NCI-H1694 (cell line): ENCODE measurements at regions not wholly inside any gene's neighbourhood (a gene's known extent, or its start where the extent isn't known, plus 50 kb on each side); places are given as distances from the start of the nearest gene placed in this dataset.

Experiments
- DNase-seq: peaks from one replicate; lab custom pipeline; 2025; lab: John Stamatoyannopoulos, UW

DNA sequence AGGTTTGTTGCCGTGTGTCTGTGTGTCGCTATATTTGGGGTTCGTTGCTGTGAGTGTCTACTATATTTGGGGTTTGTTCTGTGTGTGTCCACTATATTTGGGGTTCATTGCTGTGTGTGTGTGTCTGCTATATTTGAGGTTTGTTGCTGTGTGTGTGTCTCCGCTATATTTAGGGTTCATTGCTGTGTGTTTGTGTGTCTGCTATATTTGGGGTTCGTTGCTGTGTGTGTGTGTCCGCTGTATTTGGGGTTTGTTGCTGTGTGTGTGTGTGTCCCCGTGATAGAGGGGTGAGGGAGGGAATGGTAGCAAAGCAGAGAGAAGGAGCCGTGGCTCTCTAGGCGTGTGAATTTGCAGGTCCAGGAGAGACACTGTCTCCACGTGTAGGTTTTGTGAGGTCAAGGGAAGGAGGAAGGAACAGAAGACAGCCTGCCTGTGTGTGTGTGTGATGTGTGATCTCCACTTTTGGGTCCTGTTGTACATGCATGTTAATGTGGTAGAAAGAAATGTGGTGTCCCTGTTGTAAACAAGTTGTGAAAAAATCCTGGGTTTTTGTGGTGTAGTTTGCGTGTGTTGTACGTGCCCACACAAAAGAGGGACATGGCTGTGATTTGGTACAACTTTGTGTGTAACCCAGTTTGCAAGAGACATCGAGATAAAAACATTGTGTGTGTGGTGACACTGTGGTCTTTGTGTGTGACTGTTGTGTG is 56.3 kb upstream of the ECE1 start:
- DNase-seq, result no peak

DNA sequence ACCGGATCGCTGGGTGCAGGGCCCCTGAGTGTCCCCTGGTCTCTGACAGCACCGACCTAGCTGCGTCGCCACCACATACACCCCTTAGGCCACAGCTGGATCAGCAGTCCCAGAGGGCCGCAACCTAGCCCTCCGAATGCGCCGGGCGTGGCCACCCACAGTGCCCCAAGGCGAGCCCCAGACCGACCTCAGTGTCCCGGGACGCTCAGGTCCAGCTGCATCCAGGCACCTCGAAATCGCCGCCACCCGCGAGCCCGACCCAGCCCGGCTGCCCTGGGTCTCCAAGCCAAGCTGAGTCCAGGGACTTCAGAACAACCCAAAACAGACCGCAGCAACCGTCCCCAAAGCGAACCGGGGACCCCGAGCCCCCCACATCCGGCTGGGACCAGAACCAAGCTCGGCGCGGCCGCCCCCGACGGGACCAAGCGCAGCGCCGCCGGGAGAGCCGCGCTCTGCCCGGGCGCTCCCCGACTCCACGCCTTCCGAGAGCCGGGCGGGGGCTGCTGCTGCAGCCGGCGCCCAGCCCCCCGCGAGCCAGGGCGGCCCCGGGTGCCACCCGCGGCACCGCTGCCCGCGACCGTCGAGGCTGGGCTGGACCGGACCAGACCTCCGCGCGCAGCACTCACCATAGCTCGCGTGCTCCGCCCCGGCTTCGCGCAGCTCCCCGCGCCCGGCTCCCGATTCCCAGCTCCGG is 54.6 kb upstream of the ECE1 start:
- DNase-seq, result no peak

DNA sequence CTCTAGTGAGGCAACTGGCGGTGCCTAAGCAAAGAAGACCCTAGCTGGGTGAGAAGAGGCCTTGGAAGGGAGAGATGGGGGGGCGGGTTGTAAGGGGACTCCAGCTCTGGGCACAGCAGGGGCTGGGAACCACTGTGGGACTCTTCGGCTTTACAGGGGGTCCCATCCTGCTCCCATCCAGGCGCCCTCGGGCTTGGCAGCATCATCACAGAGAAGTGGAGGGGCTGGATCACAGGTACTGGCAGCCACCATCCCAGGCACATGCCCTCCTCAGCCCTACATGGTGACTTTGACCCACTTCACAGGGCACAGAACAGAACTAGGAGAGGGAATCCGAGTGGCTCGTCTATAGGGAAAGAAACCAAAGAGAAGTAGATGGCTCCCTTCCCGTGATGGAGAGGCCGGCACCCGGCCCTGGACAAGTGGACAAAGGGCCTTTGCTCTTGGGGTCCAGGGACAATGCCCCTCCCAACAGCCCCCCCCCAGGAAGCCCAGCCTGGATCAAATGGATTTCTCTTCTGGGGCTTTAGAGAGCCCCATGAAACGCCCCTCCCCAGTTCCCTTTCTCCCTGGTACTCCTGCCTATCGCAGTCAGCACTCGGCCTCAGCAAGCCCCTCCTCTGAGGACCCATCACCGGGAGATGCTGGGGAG is 54.0 kb upstream of the ECE1 start:
- DNase-seq, result no peak

DNA sequence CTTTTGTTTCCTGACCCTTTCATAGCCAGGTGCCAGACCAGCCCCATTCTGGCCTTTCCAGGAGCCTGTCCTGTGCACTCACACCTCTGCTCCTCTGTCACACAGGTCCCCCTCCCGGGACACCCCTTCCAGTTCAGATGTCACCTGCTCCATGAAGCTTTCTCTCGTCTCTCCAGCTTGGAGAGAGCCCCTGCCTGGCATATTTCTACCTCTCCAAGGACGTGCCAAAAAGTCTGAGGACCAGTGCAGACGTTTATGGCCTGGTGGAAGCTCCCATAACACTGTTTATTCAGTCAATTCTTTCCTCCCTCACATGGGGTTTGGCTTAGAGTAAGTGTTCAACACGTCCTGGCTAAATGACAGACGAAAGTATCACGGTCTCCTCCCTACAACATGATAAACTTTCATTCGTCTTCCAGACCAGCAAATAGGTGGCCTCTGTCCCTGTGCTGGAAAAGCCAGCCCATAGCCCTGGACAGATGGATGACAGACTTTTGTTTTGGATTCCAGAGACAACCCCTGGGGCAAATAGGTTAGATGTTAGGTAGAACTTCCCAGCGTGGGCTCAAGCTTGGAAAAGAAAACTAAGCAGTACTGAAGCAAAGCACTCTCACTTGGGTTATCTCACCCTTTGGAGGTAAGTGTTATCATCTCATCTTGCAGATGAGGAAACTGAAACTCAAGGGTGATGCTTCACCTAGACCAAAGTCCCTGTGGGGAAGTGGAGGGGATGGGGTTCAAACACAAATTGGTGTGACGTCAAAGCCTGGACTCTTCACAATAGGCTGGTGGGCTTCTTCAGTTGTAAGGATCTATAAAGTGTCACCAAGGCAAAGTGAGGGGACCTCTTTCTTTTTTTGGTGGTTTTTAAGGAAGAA is 52.9 kb upstream of the ECE1 start:
- no peak for DNase-seq

DNA sequence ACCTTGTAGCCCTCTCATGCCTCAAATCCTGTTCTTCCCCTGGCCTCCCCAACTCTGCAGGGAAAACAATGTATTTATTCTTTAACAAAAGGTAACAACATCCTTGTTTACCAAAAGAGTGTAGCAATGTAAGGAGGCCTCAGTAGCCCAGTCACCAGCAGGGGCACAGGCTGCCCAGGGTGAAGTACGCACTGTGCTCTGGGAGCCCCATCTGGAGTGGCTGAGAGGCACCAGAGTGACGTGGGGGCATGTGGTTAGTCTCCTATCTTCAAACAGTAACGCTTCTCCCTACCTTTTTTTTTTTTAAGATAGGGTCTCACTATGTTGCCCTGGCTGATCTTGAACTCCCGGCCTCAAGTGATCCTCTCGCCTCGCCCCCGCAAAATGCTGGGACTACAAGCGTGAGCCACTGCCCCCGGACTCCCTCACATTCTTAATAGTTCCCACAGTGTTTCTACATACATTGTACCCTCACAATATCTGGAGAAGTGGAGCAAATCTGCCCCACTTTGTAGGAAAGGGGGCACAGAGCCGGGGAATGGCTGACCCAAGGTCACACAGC is 51.3 kb upstream of the ECE1 start:
- DNase-seq, result no peak

DNA sequence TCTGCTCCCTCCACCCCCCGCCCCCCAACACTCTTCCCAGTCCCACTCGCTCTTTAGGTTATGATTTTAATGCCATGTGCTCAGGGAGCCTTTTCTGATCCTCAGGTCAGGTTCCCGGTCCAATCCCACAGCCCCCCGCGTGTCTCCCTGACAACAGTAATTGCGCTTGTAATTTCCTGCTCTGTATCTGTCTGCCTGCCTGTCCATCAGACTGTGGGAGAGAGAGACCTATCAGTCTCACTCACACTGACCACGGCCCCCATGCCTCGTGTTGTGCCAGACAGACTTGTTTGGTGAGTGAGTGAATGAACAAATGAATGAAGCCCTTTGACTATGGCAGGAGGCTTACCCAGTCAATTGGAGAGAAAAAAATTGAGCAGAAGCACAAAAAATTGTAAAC is 50.8 kb upstream of the ECE1 start:
- no peak for DNase-seq

DNA sequence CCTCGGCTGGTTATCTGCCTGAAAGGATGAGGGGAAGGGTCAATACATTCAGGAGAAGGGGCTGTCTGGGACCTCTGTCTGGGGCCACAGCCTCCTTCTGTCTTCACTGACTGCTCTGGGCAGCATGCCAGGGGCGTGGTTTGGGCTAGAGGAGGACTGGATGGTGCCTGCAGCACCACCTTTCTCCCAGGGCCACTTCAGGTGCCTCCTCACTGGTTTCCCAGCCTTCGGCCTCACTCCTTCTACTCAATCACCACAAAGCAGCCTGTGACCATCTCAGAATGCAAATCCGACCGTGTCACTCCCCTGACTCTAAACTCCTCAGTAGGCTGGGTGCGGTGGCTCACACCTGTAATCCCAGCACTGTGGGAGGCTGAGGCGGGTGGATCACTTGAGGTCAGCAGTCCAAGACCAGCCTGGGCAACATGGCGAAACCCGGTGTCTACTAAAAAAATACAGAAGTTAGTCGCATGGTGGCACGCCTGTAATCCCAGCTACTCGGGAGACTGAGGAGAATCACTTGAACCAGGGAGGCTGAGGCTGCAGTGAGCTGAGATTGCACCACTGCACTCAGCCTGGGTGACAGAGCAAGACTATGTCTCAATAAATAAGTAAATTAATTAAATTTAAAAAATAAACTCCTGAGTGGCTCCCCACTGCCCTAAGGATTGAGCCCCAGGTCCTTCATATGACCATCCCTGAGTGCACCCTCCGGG is 50.1 kb upstream of the ECE1 start:
- DNase-seq, result no peak
